GM04504 (cell line): ENCODE measurements at regions not wholly inside any gene's neighbourhood (a gene's known extent, or its start where the extent isn't known, plus 50 kb on each side); places are given as distances from the start of the nearest gene placed in this dataset.
"Not testable (repeated sequence)": the region's sequence is repeated elsewhere in the genome, so short reads cannot be mapped to it uniquely, and the experiment has no call there.

Experiments used
- DNase-seq: peaks from one replicate; pipeline ENCODE4 v3.0.0-alpha.2; 2012; ENCODE audit warnings: low read depth

GRCh38 chr20:22529150-22530019 is 55.0 kb downstream of the FOXA2 start:
- DNase-seq: no peak

- no peak for DNase-seq
Measured at GRCh38 chr20:22526512-22527012, 57.8 kb downstream of the FOXA2 start.

- no peak for DNase-seq
Measured at GRCh38 chr20:22525821-22526220, 58.6 kb downstream of the FOXA2 start.

GRCh38 chr20:22525069-22525820 is 59.1 kb downstream of the FOXA2 start:
- no peak for DNase-seq

GRCh38 chr20:22524393-22525015 is 59.9 kb downstream of the FOXA2 start:
- no peak for DNase-seq

- no peak for DNase-seq
Measured at GRCh38 chr20:22523499-22524392, 60.6 kb downstream of the FOXA2 start.

- no peak for DNase-seq
Measured at GRCh38 chr20:22523128-22523498, 61.3 kb downstream of the FOXA2 start.

- no peak for DNase-seq
Measured at GRCh38 chr20:22522701-22523100, 61.7 kb downstream of the FOXA2 start.

- not testable (repeated sequence) for DNase-seq
Measured at GRCh38 chr20:22521940-22522339, 62.4 kb downstream of the FOXA2 start.

GRCh38 chr20:22520381-22520780 is 64.0 kb downstream of the FOXA2 start:
- DNase-seq: no peak

- no peak for DNase-seq
Measured at GRCh38 chr20:22515264-22515663, 69.1 kb downstream of the FOXA2 start.

GRCh38 chr20:22513574-22513973 is 70.8 kb downstream of the FOXA2 start:
- DNase-seq: no peak

GRCh38 chr20:22512911-22513489 is 71.4 kb downstream of the FOXA2 start:
- DNase-seq: no peak

GRCh38 chr20:22511943-22512910 is 72.1 kb downstream of the FOXA2 start:
- no peak for DNase-seq

GRCh38 chr20:22509843-22510147 is 74.6 kb downstream of the FOXA2 start:
- no peak for DNase-seq

GRCh38 chr20:22509090-22509842 is 75.1 kb downstream of the FOXA2 start:
- DNase-seq: no peak

GRCh38 chr20:22508426-22508825 is 75.9 kb downstream of the FOXA2 start:
- DNase-seq: no peak

- no peak for DNase-seq
Measured at GRCh38 chr20:22507240-22507961, 77.0 kb downstream of the FOXA2 start.

- DNase-seq: no peak
Measured at GRCh38 chr20:22506827-22507226, 77.5 kb downstream of the FOXA2 start.
